NCI-H748 (cell line): ENCODE measurements at regions not wholly inside any gene's neighbourhood (a gene's known extent, or its start where the extent isn't known, plus 50 kb on each side); places are given as distances from the start of the nearest gene placed in this dataset.
A peak's percentile ranks its signal among the peaks of the same experiment; 100 is the strongest.
"Not testable (repeated sequence)": the region's sequence is repeated elsewhere in the genome, so short reads cannot be mapped to it uniquely, and the experiment has no call there.

Source experiments
- DNase-seq: peaks from one replicate; lab custom pipeline; 2025; ENCODE audit not compliant: unreplicated experiment; lab: John Stamatoyannopoulos, UW

GRCh38 chr12:75944097-75944904 lies 87.3 kb downstream of the PHLDA1 start:
- no peak for DNase-seq

- DNase-seq: no peak
Measured at GRCh38 chr12:75943730-75944096, 87.9 kb downstream of the PHLDA1 start.

DNA sequence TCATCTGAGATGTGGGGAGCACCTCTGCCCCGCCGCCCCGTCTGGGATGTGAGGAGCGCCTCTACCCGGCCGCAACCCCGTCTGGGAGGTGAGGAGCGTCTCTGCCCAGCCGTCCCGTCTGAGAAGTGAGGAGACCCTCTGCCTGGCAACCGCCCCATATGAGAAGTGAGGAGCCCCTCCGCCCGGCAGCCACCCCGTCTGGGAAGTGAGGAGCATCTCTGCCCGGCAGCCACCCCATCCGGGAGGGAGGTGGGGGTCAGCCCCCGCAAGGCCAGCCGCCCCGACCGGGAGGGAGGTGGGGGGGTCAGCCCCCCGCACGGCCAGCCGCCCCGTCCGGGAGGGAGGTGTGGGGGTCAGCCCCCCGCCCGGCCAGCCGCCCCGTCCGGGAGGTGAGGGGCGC lies 89.9 kb downstream of the PHLDA1 start:
- not testable (repeated sequence) for DNase-seq

GRCh38 chr12:75939016-75939642 lies 92.4 kb downstream of the PHLDA1 start:
- DNase-seq: no peak

GRCh38 chr12:75938189-75938588 lies 93.4 kb downstream of the PHLDA1 start:
- DNase-seq: no peak

DNA sequence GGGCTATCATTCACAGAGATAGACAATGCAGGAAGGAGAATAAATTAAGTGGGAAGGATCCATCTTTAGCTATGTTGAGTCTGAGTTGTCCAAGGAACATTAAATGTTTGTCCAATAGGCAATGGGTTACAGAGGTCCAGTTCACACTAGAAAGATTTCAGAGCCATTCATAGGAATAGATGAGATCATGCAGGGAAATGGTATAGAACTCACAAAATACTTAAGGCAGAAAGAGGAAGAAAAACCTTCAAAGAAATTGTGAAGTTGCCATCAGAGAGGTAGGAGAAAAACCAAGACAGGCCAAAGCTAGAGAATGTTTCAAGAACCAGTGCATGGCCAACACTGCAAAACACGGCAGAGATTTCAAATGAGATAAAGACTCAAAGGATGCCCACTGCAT lies 94.1 kb downstream of the PHLDA1 start:
- no peak for DNase-seq

GRCh38 chr12:75936515-75937440 lies 94.8 kb downstream of the PHLDA1 start:
- no peak for DNase-seq

DNA sequence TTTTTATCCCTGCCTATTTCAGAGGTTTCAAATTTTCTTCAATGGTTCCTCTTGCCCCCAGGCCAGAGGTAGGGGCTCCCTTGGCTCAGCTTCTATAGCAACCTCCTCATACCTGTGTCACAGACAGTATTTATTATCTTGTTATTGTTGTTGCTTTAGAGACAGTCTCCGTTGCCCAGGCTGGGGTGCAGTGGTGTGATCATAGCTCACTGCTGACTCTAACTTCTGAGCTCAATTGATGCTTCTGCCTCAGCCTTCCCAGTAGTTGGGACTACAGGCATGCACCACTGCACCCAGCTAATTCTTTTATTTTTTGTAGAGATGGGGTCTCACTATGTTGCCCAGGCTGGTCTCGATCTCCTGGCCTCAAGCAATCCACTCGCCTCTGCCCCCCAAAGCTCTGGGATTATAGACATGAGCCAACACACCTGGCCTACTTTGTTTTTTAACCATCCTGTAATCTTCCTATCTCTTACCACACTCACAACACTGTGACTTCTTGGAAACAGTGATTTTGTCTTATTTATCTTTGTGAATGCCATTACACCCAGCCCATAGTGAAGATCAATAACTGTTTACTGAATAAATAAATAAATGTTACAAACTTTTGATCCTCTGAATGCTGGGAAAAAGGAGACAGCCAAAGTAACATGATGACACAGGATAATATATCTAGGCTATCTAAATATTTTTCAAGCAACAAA lies 95.9 kb downstream of the PHLDA1 start:
- DNase-seq: no peak

DNA sequence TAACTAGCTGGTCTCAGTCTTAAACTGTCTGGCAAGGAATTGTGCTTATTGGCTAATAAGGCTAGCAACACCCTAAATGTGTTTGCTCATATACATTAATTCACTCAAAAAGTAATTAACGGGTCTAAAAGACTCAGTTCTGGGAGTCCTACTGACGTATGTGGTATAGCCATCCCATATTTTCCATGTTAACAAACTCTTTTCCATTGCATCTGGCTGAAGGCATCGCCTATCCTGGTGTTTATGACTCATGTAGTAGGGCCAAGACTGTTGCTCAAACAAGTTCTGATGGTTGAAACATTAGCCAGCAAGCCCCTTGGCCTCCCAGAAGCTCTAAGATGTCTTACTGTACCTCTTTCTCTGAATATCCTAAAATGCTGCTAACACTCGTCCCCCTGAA lies 98.5 kb downstream of the PHLDA1 start:
- DNase-seq: no peak

DNA sequence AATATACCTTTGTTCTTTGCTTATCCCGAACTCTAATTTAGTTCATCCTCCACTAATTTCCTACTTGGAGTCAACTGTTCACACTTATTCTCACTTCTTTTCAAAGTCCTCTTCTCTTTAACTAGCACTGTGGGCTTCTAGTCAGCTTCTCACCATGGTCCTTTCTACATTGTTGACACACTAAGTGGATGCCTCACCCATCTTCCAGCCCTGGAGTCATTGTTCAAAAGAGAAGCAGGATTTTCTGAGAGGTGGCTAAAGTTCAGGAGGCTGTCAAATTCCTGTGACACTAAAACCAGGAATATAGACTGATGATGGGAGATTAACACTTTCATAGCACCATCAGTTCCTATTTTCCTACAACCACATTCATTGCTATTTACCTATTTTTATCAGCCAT lies 99.3 kb downstream of the PHLDA1 start:
- DNase-seq: no peak

GRCh38 chr12:75923964-75924666 lies 107.5 kb downstream of the PHLDA1 start:
- DNase-seq: no peak

DNA sequence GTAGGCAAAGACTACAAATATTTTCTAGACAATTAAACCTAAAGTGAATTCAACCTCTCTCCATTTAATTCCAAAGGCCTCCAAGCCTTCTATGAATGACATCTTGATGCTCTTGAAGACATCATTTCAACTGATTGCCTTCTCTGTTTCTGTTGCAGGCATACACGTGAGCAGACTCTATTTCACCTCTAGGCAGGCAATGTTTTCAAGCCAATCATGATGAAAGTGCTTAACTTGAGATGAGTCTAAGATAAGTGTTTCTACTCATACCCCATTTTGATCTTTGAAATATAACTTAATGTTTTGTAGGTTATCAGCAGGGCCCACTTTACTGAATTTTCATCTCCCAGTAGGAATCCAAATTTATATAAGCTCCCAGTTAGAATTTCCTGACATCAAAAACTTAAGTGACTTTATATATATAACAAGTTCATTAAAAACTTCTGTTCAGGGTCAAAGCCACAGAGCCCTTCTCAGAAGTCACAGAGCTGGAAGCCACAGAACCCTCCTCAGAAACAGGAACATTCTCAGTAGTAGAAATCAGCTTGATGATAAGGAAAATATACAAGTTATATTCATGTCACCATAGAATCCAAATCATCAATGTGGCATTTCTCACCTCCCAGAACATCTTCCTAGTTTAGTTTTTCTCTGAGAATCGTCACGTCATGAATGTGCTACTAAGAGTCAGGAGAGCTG lies 108.5 kb downstream of the PHLDA1 start:
- DNase-seq: no peak

DNA sequence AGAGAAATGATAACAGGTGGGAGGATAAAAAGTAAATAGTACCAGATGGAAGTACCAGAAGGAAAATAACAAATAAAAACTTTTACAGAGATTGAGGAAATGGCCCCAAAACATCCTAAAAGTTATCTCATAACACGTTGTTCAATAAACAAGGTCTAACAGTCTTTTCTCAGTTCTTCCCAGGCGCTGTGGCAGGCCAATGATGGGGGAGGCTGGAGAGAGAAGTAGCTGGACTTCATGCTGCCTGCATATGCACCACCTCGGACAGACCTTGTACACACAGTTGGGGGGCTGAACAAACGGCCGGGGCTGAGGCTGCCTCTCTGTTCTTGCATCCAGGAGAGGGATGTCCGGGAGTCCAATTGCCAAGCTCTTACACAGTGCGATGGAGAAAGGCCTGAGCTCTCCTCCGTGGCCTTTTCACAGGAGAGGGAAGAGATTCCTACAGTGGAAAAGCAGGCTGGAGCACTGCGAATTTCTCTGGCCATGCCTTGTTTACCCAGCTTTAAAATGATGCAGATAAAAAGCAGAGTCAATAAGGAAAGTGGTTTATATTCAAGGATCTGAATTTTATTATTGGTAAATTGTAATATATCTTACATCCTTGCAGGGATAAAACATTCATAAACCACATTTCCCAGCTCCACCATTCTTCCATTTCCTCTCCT lies 109.8 kb downstream of the PHLDA1 start:
- no peak for DNase-seq

- no peak for DNase-seq
Measured at GRCh38 chr12:75917715-75918114, 113.9 kb downstream of the PHLDA1 start.

DNA sequence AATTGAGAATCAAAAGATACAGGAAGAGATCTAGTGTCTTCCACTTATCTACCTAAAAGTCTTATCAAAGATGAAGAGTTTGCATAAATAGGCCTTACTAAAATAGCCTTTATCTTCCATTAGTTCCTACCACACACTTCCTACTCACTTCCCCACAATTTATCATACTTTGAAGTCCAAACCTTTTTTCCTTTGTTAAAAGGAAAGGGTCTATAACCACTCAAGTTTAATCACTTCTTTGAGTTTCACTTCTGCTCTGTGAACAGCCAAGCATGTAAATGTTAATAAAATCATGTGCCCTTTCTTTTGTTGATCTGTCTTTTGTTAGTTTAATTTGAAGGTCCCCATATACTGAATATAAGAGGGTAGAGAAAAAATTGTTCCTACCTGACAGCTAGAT lies 114.5 kb downstream of the PHLDA1 start:
- DNase-seq: no peak

DNA sequence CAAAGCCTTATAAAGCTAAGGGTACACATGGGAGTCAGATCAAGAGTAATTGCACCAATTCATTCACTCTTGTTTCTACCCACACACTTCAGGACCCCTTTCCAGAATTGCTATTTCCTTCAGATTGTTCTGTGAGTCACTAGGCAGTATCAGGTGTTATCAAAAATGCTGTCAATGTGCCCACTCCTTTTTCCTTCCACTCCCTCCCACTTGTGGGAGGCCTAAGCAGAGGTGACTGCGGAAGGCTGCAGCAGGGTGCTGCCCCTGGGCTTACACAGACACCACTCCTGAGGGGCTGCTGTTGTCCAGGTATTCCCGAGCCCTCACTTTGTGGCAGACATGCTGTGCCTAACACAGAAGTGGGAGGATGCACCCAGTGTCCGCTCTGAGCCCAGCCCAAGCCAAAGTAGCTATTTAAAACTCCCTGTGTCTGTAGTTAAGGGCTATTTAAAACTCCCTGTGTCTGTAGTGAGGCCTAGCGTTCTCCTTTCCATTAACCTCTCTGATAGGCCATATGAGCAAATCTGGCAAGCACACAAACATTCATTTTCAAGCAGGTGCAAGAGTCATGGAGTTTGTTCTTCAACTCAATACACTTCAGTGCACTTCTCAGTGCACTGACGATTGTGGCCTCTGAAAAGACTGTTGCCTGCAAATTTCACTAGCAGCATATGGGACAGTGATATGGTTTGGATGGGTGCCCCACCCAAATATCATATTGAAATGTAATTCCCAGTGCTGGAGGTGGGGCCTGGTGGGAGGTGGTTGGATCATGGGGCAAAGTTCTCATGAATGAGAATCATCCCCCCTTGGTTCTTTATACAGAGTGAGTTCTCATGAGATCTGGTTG lies 117.8 kb downstream of the PHLDA1 start:
- DNase-seq: no peak

DNA sequence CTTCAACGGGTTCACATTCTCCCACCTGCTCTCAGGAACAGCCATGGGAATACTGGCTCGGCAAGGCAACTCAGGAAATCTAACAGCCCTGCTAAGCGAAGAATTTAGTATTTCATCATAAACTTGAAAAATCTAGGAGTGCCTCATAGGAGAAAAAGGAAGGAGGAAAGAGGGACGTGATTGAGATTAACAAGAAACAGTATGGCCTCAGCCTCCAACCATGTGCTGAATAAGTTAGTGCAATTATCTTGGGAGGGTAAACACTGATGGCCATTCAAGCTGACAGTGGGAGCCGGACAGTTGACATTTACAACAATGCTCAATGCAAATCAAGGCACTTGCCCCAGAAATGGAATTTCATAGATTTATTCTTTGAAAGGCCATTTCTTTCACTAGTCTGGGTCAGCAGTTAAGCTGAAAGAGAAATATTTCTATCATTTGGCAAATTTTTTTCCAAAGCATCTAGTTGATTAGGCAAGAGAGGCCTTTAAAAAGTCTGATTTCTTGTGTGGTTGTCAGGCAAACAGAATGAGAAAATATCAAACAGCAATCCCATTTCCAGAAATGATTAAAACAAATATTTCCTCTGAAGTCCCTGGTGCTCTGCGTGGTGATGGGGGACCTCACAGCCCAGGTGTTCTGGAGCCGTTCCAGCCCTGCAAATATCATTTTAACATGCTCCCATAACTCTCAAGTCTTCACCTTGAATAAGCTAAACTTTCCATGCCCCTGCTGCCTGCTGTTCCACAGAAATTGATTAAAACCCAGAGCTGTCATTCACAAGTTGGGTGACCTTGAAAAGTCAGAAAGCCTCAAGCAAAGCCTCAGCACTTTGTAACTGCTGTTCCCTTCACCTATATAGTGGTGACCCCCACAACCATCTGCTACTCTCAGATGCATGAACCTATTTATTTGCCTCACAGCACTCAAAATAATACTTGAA lies 121.6 kb downstream of the PHLDA1 start:
- peak; percentile 86 for DNase-seq
